ENCODE measurements at regions not wholly inside any gene's neighbourhood (a gene's known extent, or its start where the extent isn't known, plus 50 kb on each side); places are given as distances from the start of the nearest gene placed in this dataset.

- TF ChIP-seq GATA2 (IDR thresholded peaks at IDR 0.05; ENCODE audit: low read depth, low read length) (no peak), GATA3 (IDR thresholded peaks at IDR 0.05; ENCODE audit: low read depth, low read length) (no peak)
Observed at GRCh38 chr1:232404227-232404626, 225.7 kb downstream of the SIPA1L2 start.

Measured in SH-SY5Y (cell line).